ENCODE measurements at regions not wholly inside any gene's neighbourhood (a gene's known extent, or its start where the extent isn't known, plus 50 kb on each side); places are given as distances from the start of the nearest gene placed in this dataset.

- CTCF ChIA-PET = no interaction called here
- Histone ChIP-seq H3K4me2 (ENCODE audit: insufficient read depth, low read length) (no peak overlapping the region), H2AFZ (ENCODE audit: low read depth, low read length) (no peak overlapping the region), H3K36me3 (ENCODE audit: control insufficient read depth in 2 of 2, extremely low read depth in 1 of 2, insufficient read depth in 2 of 2, low read length in 2 of 2) (no peaks in the 10 kb centered on the region), H3K9me1 (replicated peaks; ENCODE audit: control insufficient read depth, extremely low read depth, insufficient read depth, low read length) (no peaks in the 10 kb centered on the region), H3K4me1 (ENCODE audit: control insufficient read depth, extremely low read depth, insufficient read depth, low read length) (peaks cover 9% of the 10 kb centered on the region), H3K79me2 (ENCODE audit: control insufficient read depth, insufficient read depth, low read length) (no peaks in the 10 kb centered on the region), H3K9me3 (replicated peaks; ENCODE audit: control insufficient read depth, insufficient read depth, low read length) (no peaks in the 10 kb centered on the region), H3K4me3 (replicated peaks in 1 of 3; ENCODE audit: insufficient read depth in 1 of 3, low read depth in 1 of 3, low read length in 3 of 3) (no peak overlapping the region), H3K9ac (replicated peaks; ENCODE audit: extremely low read depth, insufficient read depth, low read length) (no peak overlapping the region), H3K27me3 (ENCODE audit: control insufficient read depth in 2 of 2, insufficient read depth in 2 of 2, low read length in 2 of 2) (no peaks in the 10 kb centered on the region), H3K27ac (ENCODE audit: insufficient read depth, low read depth, low read length) (no peak overlapping the region), H4K20me1 (replicated peaks; ENCODE audit: control insufficient read depth, extremely low read depth, insufficient read depth, low read length) (no peaks in the 10 kb centered on the region)
- BruUV-seq (replicated peaks) = no TSS peak
- intact Hi-C loops (cut with micrococcal nuclease) = no loop called here
- no peak for TF ChIP-seq MYC (IDR thresholded peaks at IDR 0.05; ENCODE audit: low read depth, low read length)
- no peak for TF ChIP-seq EZH2 (IDR thresholded peaks at IDR 0.05; ENCODE audit: borderline replicate concordance, low read depth, low read length, severe bottlenecking)
- TF ChIP-seq GATA2 (IDR thresholded peaks at IDR 0.05; ENCODE audit: insufficient read depth, insufficient read length, low read depth, low read length) = no peak
- no peak for TF ChIP-seq FOS (IDR thresholded peaks at IDR 0.05; ENCODE audit: borderline replicate concordance, insufficient read depth, low read length)
- dilution Hi-C loops (cut with MboI; ENCODE audit: extremely low pct_ligation_motif_present, low sequenced_read_pairs) = no loop called here
- FAIRE-seq = no peak
- POLR2A ChIA-PET = no interaction called here
- no peak for DNase-seq (ENCODE audit: low read depth, low spot score)
These were observed 394.1 kb upstream of the TBL1XR1 start for GRCh38 chr3:177591379-177591778.

DNA sequence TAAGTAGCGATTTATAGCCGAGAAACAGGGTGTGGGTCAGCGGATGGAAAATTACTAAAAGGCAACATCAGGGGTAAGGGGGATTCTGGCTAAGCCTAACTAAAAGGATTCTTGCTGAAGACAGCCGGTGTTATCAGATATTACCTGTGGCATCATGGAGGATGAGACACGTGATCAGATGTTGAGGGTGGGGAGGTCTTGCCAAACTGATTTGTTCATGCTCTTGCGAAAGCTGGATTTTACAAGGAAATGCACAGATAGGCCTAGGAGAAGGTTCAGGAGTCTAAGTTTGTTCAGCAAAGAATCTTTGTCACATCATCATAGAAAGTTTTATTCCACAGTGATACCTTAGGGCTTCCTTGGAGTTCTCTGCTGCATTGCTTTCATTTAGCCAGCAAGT, 396.8 kb upstream of the TBL1XR1 start:
- H3K27ac ChIP-seq (ENCODE audit: insufficient read depth, low read depth, low read length) = no peak overlapping the region
- no peak overlapping the region for H3K4me2 ChIP-seq (ENCODE audit: insufficient read depth, low read length)
- FAIRE-seq (no peak), DNase-seq (ENCODE audit: low read depth, low spot score) (no peak)
- ChIA-PET POLR2A (no interaction called here), CTCF (no interaction called here)
- no peak overlapping the region for H3K4me3 ChIP-seq (replicated peaks in 1 of 3; ENCODE audit: insufficient read depth in 1 of 3, low read depth in 1 of 3, low read length in 3 of 3)
- intact Hi-C loops (cut with micrococcal nuclease) (no loop called here), dilution Hi-C loops (cut with MboI; ENCODE audit: extremely low pct_ligation_motif_present, low sequenced_read_pairs) (no loop called here)
- H3K9me3 ChIP-seq (replicated peaks; ENCODE audit: control insufficient read depth, insufficient read depth, low read length) = no peaks in the 10 kb centered on the region
- H3K36me3 ChIP-seq (ENCODE audit: control insufficient read depth in 2 of 2, extremely low read depth in 1 of 2, insufficient read depth in 2 of 2, low read length in 2 of 2) = no peaks in the 10 kb centered on the region
- H3K9ac ChIP-seq (replicated peaks; ENCODE audit: extremely low read depth, insufficient read depth, low read length) = no peak overlapping the region
- no peaks in the 10 kb centered on the region for H3K27me3 ChIP-seq (ENCODE audit: control insufficient read depth in 2 of 2, insufficient read depth in 2 of 2, low read length in 2 of 2)
- H2AFZ ChIP-seq (ENCODE audit: low read depth, low read length) = no peak overlapping the region
- H4K20me1 ChIP-seq (replicated peaks; ENCODE audit: control insufficient read depth, extremely low read depth, insufficient read depth, low read length) = no peaks in the 10 kb centered on the region
- no peaks in the 10 kb centered on the region for H3K9me1 ChIP-seq (replicated peaks; ENCODE audit: control insufficient read depth, extremely low read depth, insufficient read depth, low read length)
- H3K79me2 ChIP-seq (ENCODE audit: control insufficient read depth, insufficient read depth, low read length) = no peaks in the 10 kb centered on the region
- TF ChIP-seq, protein P1, sequence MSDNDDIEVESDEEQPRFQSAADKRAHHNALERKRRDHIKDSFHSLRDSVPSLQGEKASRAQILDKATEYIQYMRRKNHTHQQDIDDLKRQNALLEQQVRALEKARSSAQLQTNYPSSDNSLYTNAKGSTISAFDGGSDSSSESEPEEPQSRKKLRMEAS (IDR thresholded peaks at IDR 0.05; ENCODE audit: insufficient read depth, insufficient read length) = no peak
- TF ChIP-seq CTCF (IDR thresholded peaks at IDR 0.05; ENCODE audit: extremely low read depth in 1 of 2, insufficient read depth in 1 of 2, low read depth in 1 of 2, low read length in 2 of 2) (no peak), EZH2 (IDR thresholded peaks at IDR 0.05; ENCODE audit: borderline replicate concordance, low read depth, low read length, severe bottlenecking) (no peak), POLR2A (IDR thresholded peaks at IDR 0.05; ENCODE audit: low read depth, low read length) (no peak), FOS (IDR thresholded peaks at IDR 0.05; ENCODE audit: borderline replicate concordance, insufficient read depth, low read length) (no peak), GATA2 (IDR thresholded peaks at IDR 0.05; ENCODE audit: insufficient read depth, insufficient read length, low read depth, low read length) (no peak), MYC (IDR thresholded peaks at IDR 0.05; ENCODE audit: low read depth, low read length) (no peak), POLR2AphosphoS5 (IDR thresholded peaks at IDR 0.05; ENCODE audit: insufficient read depth, low read depth, low read length) (no peak), JUN (IDR thresholded peaks at IDR 0.05; ENCODE audit: borderline replicate concordance, insufficient read depth, insufficient read length, low read depth) (no peak)
- H3K4me1 ChIP-seq (ENCODE audit: control insufficient read depth, extremely low read depth, insufficient read depth, low read length) = peaks cover 26% of the 10 kb centered on the region
- no TSS peak for BruUV-seq (replicated peaks)
